HFFc6 (cell line): ENCODE measurements at regions not wholly inside any gene's neighbourhood (a gene's known extent, or its start where the extent isn't known, plus 50 kb on each side); places are given as distances from the start of the nearest gene placed in this dataset.

Experiments used
- DNase-seq: peaks from one replicate; pipeline ENCODE4 v3.0.0-alpha.2; 2018
- H3K27ac Mint-ChIP-seq: 2 replicates; pipeline ENCODE4 v1.8.0; 2020; ENCODE audit warnings: mild to moderate bottlenecking, mixed read lengths
- H3K27me3 Mint-ChIP-seq: 2 replicates; pipeline ENCODE4 v1.8.0; 2021; ENCODE audit warnings: mild to moderate bottlenecking, moderate library complexity, mixed read lengths; ENCODE audit not compliant: insufficient read depth
- H3K36me3 Mint-ChIP-seq: 2 replicates; pipeline ENCODE4 v1.8.0; 2021; ENCODE audit warnings: low read depth, mixed read lengths
- H3K4me1 Mint-ChIP-seq: 2 replicates; pipeline ENCODE4 v1.8.0; 2020; ENCODE audit warnings: low read depth, mixed read lengths
- H3K4me3 Mint-ChIP-seq: 2 replicates; pipeline ENCODE4 v1.8.0; 2020; ENCODE audit warnings: mild to moderate bottlenecking, moderate library complexity, mixed read lengths
- H3K9me3 Mint-ChIP-seq: 2 replicates; pipeline ENCODE4 v1.8.0; 2020; ENCODE audit warnings: mild to moderate bottlenecking, mixed read lengths
- CTCF ChIP-seq: fragments of 200-600 bp; sonication (generic); IDR thresholded peaks from 2 replicates; pipeline ENCODE4 v1.5.0; 2021; ENCODE audit warnings: antibody characterized with exemption, mild to moderate bottlenecking

GRCh38 chr3:88960019-88960418, 147.4 kb upstream of the EPHA3 start:
- Mint-ChIP-seq H3K9me3 (peaks cover 4% of the 10 kb centered on the region; the same call in 1 of the 2 replicates), H3K36me3 (peaks cover 4% of the 10 kb centered on the region; the same call in 1 of the 2 replicates), H3K4me1 (peaks cover 27% of the 10 kb centered on the region), H3K27me3 (peaks cover 2% of the 10 kb centered on the region; the same call in 1 of the 2 replicates), H3K27ac (no peak overlapping the region), H3K4me3 (no peak overlapping the region)
- TF ChIP-seq CTCF, result no peak
- DNase-seq, result no peak

- H3K4me1 Mint-ChIP-seq, result peaks cover 10% of the 10 kb centered on the region
- H3K27me3 Mint-ChIP-seq, result peaks cover 2% of the 10 kb centered on the region; the same call in 1 of the 2 replicates
- no peak for TF ChIP-seq CTCF
- peaks cover 4% of the 10 kb centered on the region; the same call in 1 of the 2 replicates for H3K36me3 Mint-ChIP-seq
- H3K4me3 Mint-ChIP-seq, result no peak overlapping the region
- no peak overlapping the region for H3K27ac Mint-ChIP-seq
- H3K9me3 Mint-ChIP-seq, result no peaks in the 10 kb centered on the region
- no peak for DNase-seq
Observed at GRCh38 chr3:88963003-88963402, 144.4 kb upstream of the EPHA3 start.

GRCh38 chr3:88979760-88980159, 127.7 kb upstream of the EPHA3 start:
- Mint-ChIP-seq H3K9me3 (peaks cover 3% of the 10 kb centered on the region), H3K36me3 (no peaks in the 10 kb centered on the region), H3K27me3 (no peaks in the 10 kb centered on the region), H3K27ac (no peak overlapping the region), H3K4me3 (no peak overlapping the region), H3K4me1 (no peaks in the 10 kb centered on the region; the same call in 1 of the 2 replicates)
- TF ChIP-seq CTCF, result no peak
- no peak for DNase-seq

- no peak overlapping the region for H3K27ac Mint-ChIP-seq
- peaks cover 22% of the 10 kb centered on the region; the same call in 1 of the 2 replicates for H3K4me1 Mint-ChIP-seq
- no peak overlapping the region for H3K4me3 Mint-ChIP-seq
- H3K36me3 Mint-ChIP-seq, result no peaks in the 10 kb centered on the region
- H3K9me3 Mint-ChIP-seq, result no peaks in the 10 kb centered on the region; the same call in 1 of the 2 replicates
- no peak for TF ChIP-seq CTCF
- H3K27me3 Mint-ChIP-seq, result no peaks in the 10 kb centered on the region
- DNase-seq, result no peak
Observed at GRCh38 chr3:88983458-88983857, 124.0 kb upstream of the EPHA3 start.

GRCh38 chr3:88984256-88984655, 123.2 kb upstream of the EPHA3 start:
- Mint-ChIP-seq H3K9me3 (no peaks in the 10 kb centered on the region; the same call in 1 of the 2 replicates), H3K36me3 (no peaks in the 10 kb centered on the region), H3K4me1 (peaks cover 22% of the 10 kb centered on the region; the same call in 1 of the 2 replicates), H3K27me3 (no peaks in the 10 kb centered on the region), H3K4me3 (no peak overlapping the region), H3K27ac (no peak overlapping the region)
- DNase-seq, result no peak
- TF ChIP-seq CTCF, result no peak

GRCh38 chr3:88984832-88985231, 122.6 kb upstream of the EPHA3 start:
- Mint-ChIP-seq H3K9me3 (no peaks in the 10 kb centered on the region; the same call in 1 of the 2 replicates), H3K27ac (no peak overlapping the region), H3K4me3 (no peak overlapping the region), H3K27me3 (no peaks in the 10 kb centered on the region), H3K4me1 (peaks cover 22% of the 10 kb centered on the region; the same call in 1 of the 2 replicates), H3K36me3 (no peaks in the 10 kb centered on the region)
- TF ChIP-seq CTCF, result no peak
- DNase-seq, result no peak
